ENCODE measurements at regions not wholly inside any gene's neighbourhood (a gene's known extent, or its start where the extent isn't known, plus 50 kb on each side); places are given as distances from the start of the nearest gene placed in this dataset.

DNA sequence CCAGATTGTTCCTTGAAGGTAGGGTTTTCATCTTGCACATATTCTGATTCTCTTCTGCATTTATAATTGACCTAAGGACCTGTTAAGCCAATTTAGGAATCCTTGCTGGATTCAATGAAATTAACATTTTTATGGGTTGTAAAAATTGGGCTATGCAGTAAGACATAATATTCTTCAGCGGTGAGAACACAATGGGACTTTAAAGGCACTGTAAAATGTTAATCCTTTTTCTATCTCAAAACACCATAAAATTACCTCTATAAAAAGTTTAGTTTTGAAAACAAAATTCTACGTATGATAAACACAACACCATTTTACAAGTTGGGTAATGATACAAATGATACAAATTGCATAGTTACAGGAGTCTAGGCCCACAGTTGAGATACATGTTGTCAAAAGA lies 169.2 kb upstream of the DTNA start:
- WGBS, 2 donors, result 95 to 100% methylated on average over 2 of the region's 2 CpGs
- intact Hi-C loops (cut with DNase I), result no loop called here
- DNase-seq, result no peak

DNA sequence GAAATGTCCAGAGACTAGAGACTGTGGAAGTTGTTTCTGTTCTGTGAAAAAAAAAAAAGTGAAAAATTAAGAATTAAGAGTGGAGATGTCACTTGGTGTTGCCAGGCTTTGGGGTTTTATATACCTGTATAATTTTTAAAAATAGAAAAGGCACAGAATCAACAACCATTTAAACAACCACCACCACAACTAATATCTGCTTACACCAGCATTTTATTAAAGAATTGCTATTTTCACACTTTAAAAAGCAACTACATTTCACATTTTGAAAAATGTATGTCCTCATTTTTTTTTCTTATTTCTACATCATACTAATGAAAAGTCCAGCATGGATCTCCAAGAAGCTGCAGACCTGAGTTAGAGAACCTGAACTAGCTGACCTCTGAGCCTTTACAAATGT lies 167.5 kb upstream of the DTNA start:
- intact Hi-C loops (cut with DNase I), result no loop called here
- H3K4me1 ChIP-seq (ENCODE audit: control insufficient read depth in 1 of 2, insufficient read depth in 2 of 2, low read length in 2 of 2), result no peaks in the 10 kb centered on the region
- no peak for DNase-seq
- H3K27ac ChIP-seq (ENCODE audit: low read depth in 1 of 2, low read length in 2 of 2), result no peak overlapping the region
- ATAC-seq (ENCODE audit: low FRiP score), result no peak
- no peaks in the 10 kb centered on the region for H3K9me3 ChIP-seq (ENCODE audit: control insufficient read depth, low read length)
- no peaks in the 10 kb centered on the region for H3K27me3 ChIP-seq (ENCODE audit: control insufficient read depth in 1 of 2, insufficient read depth in 2 of 2, low read length in 1 of 2)
- H3K4me3 ChIP-seq (ENCODE audit: low read length in 2 of 2), result no peak overlapping the region
- H3K36me3 ChIP-seq (ENCODE audit: control insufficient read depth in 1 of 2, insufficient read depth in 2 of 2, low read length in 1 of 2), result no peaks in the 10 kb centered on the region

More for the DNA sequence above, 169.2 kb upstream of the DTNA start:
- no peaks in the 10 kb centered on the region for H3K27me3 ChIP-seq (ENCODE audit: control insufficient read depth in 1 of 2, insufficient read depth in 2 of 2, low read length in 1 of 2)
- H3K9me3 ChIP-seq (ENCODE audit: control insufficient read depth, low read length), result no peaks in the 10 kb centered on the region
- H3K4me1 ChIP-seq (ENCODE audit: control insufficient read depth in 1 of 2, insufficient read depth in 2 of 2, low read length in 2 of 2), result no peaks in the 10 kb centered on the region
- H3K27ac ChIP-seq (ENCODE audit: low read depth in 1 of 2, low read length in 2 of 2), result no peak overlapping the region
- no peak for ATAC-seq (ENCODE audit: low FRiP score)
- H3K4me3 ChIP-seq (ENCODE audit: low read length in 2 of 2), result no peak overlapping the region
- H3K36me3 ChIP-seq (ENCODE audit: control insufficient read depth in 1 of 2, insufficient read depth in 2 of 2, low read length in 1 of 2), result no peaks in the 10 kb centered on the region

DNA sequence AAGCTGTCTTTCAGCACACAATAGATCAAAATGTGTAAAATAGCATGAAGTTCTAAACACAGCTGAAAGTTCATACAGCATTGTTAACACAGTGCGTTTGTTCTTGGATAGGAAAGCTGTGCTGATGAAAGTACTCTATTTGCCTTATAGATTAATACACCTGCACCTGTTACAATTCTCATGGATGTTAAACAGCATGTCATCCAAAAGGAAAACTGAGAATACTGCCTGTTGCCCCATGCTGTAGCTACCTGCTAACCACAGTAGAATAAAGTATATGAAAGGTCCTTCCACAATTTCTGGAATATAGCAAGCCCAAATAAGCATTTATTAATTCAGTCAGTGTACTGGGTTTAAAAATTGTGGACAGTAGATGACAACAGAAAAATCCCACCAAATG lies 166.7 kb upstream of the DTNA start:
- no peak overlapping the region for H3K4me3 ChIP-seq (ENCODE audit: low read length in 2 of 2)
- H3K9me3 ChIP-seq (ENCODE audit: control insufficient read depth, low read length), result no peaks in the 10 kb centered on the region
- ATAC-seq (ENCODE audit: low FRiP score) (no peak), DNase-seq (no peak)
- 95 to 96% methylated on average over 1 of the region's 1 CpG for WGBS, 2 donors
- no peaks in the 10 kb centered on the region for H3K27me3 ChIP-seq (ENCODE audit: control insufficient read depth in 1 of 2, insufficient read depth in 2 of 2, low read length in 1 of 2)
- H3K4me1 ChIP-seq (ENCODE audit: control insufficient read depth in 1 of 2, insufficient read depth in 2 of 2, low read length in 2 of 2), result no peaks in the 10 kb centered on the region
- H3K27ac ChIP-seq (ENCODE audit: low read depth in 1 of 2, low read length in 2 of 2), result no peak overlapping the region
- H3K36me3 ChIP-seq (ENCODE audit: control insufficient read depth in 1 of 2, insufficient read depth in 2 of 2, low read length in 1 of 2), result no peaks in the 10 kb centered on the region
- intact Hi-C loops (cut with DNase I), result no loop called here

DNA sequence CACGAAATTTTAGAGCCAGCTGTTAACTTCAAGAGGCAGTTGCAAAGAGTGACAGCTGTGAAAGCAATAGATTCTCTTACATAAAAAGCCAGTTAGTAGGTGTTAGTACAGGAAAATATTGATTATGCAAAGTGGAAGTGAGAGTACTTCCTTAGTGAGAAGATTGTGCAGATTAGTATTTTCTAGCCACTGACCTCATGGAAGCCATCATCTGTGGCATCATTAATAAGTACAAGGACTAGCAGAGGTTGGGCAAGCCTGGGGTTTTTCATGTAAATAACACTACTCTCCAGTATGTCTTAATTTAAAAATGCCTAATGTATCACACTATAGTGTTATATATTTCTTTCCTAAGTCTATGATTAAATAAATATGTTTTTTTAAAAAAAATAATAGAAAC lies 166.2 kb upstream of the DTNA start:
- H3K4me3 ChIP-seq (ENCODE audit: low read length in 2 of 2), result no peak overlapping the region
- DNase-seq (no peak), ATAC-seq (ENCODE audit: low FRiP score) (no peak)
- H3K9me3 ChIP-seq (ENCODE audit: control insufficient read depth, low read length), result no peaks in the 10 kb centered on the region
- H3K27me3 ChIP-seq (ENCODE audit: control insufficient read depth in 1 of 2, insufficient read depth in 2 of 2, low read length in 1 of 2), result no peaks in the 10 kb centered on the region
- H3K36me3 ChIP-seq (ENCODE audit: control insufficient read depth in 1 of 2, insufficient read depth in 2 of 2, low read length in 1 of 2), result no peaks in the 10 kb centered on the region
- 48 to 78% methylated on average over 1 of the region's 1 CpG for WGBS, 2 donors
- intact Hi-C loops (cut with DNase I), result no loop called here
- H3K4me1 ChIP-seq (ENCODE audit: control insufficient read depth in 1 of 2, insufficient read depth in 2 of 2, low read length in 2 of 2), result no peaks in the 10 kb centered on the region
- no peak overlapping the region for H3K27ac ChIP-seq (ENCODE audit: low read depth in 1 of 2, low read length in 2 of 2)

DNA sequence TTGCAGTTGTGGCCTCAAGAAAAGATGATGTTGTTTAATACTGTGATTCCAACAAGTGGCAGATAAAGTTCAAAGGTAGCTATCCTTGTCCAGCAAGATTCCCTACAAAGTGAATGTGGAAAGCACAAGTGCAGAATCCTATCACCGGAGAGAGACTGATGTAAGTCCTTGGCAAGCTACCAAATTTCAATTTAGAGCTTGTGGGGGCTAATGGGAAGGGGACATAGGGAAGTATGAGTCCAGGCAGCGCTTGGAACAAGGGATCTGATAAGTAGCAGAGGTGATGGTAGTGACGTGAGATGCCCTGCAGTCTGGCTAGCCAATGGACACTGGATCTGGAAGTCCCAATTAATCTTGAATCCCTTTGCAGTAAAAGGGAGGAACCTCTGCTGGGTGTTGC lies 165.2 kb upstream of the DTNA start:
- Histone ChIP-seq H3K9me3 (ENCODE audit: control insufficient read depth, low read length) (no peaks in the 10 kb centered on the region), H3K36me3 (ENCODE audit: control insufficient read depth in 1 of 2, insufficient read depth in 2 of 2, low read length in 1 of 2) (no peaks in the 10 kb centered on the region), H3K27ac (ENCODE audit: low read depth in 1 of 2, low read length in 2 of 2) (no peak overlapping the region), H3K27me3 (ENCODE audit: control insufficient read depth in 1 of 2, insufficient read depth in 2 of 2, low read length in 1 of 2) (no peaks in the 10 kb centered on the region), H3K4me1 (ENCODE audit: control insufficient read depth in 1 of 2, insufficient read depth in 2 of 2, low read length in 2 of 2) (no peaks in the 10 kb centered on the region), H3K4me3 (ENCODE audit: low read length in 2 of 2) (no peak overlapping the region)
- WGBS, 2 donors, result 82 to 85% methylated on average over 3 of the region's 3 CpGs
- DNase-seq, result no peak
- intact Hi-C loops (cut with DNase I), result no loop called here
- ATAC-seq (ENCODE audit: low FRiP score), result no peak

DNA sequence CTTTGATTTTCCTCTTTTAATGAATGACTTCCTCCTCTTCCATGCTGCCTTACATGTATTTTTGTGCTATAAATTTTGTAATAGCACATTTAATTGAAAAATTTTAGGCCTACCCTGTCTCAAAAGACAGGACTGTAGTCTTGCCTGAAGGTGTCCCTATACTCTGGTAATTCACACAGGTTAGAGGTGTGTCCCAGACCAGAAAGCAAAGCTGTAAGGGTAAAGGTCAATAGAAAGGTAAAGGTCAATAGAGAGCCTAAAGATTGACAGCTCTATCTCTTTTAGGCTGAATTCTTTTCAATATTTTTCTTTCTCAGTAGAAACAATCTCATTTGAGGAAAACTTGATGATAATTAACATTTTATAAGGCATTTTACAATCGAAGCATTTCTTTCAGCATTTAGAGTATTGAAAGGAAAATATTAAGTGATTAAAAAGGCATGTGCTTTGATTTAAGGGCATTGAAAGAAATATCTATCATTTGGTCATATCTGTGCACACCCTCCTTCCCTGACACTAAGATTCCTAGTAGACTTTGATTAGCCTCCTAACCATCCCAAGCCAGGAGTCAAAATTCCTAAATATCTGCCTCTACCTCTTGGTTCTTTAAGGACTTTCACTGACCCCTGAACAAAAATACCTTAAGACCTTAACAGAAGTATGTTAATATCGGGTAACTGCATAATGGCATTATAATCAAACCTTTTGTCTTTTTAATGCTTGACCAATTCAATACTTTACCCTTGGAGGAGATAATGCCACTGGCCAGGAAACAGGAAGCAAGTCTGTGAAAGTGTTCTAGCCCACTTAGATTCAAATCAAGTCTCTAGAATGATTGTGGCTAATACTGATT lies 161.8 kb upstream of the DTNA start:
- Histone ChIP-seq H3K27me3 (ENCODE audit: control insufficient read depth in 1 of 2, insufficient read depth in 2 of 2, low read length in 1 of 2) (no peaks in the 10 kb centered on the region), H3K9me3 (ENCODE audit: control insufficient read depth, low read length) (no peaks in the 10 kb centered on the region), H3K36me3 (ENCODE audit: control insufficient read depth in 1 of 2, insufficient read depth in 2 of 2, low read length in 1 of 2) (no peaks in the 10 kb centered on the region), H3K4me3 (ENCODE audit: low read length in 2 of 2) (no peak overlapping the region), H3K4me1 (ENCODE audit: control insufficient read depth in 1 of 2, insufficient read depth in 2 of 2, low read length in 2 of 2) (no peaks in the 10 kb centered on the region), H3K27ac (ENCODE audit: low read depth in 1 of 2, low read length in 2 of 2) (no peak overlapping the region)
- ATAC-seq (ENCODE audit: low FRiP score) (no peak), DNase-seq (no peak)
- intact Hi-C loops (cut with DNase I), result no loop called here
- WGBS, 2 donors, result 76 to 83% methylated on average over 2 of the region's 2 CpGs

DNA sequence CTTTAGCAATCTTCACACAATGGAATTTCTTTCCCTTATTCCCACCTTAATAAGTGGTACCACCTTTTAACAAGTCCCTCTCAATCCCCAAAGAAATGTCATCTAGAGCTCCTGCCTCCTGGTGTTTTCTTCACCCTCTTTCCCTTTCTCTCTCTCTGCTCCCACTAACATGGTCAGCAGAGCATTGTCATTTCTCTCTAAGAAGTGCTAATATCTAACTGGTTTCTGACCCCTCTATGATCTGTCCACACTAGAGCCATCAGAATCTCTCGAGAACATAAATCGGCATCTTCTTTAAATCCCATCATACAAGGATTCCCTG lies 161.2 kb upstream of the DTNA start:
- 88% methylated on average over 2 of the region's 2 CpGs for WGBS, 2 donors
- H3K27me3 ChIP-seq (ENCODE audit: control insufficient read depth in 1 of 2, insufficient read depth in 2 of 2, low read length in 1 of 2), result no peaks in the 10 kb centered on the region

DNA sequence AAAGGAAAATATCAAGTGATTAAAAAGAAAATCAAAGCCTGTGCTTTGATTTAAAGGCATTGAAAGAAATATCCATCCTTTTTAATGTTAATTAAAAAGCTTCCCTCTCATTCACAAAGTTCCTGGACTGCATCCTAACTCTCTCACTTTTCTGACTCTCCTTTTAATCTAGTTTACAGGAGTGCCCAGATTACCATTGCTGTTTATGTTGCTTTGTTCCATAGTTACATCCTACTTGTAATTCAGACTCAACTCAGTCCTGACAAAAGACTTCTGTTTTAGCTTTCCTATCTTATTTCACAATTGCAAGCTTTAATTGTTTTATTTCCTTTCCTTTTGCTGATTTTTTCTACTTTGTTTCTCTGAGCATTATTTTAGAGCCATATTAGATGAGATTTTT lies 160.7 kb upstream of the DTNA start:
- no peaks in the 10 kb centered on the region for H3K27me3 ChIP-seq (ENCODE audit: control insufficient read depth in 1 of 2, insufficient read depth in 2 of 2, low read length in 1 of 2)
- ATAC-seq (ENCODE audit: low FRiP score) (no peak), DNase-seq (no peak)
- no peak overlapping the region for H3K27ac ChIP-seq (ENCODE audit: low read depth in 1 of 2, low read length in 2 of 2)
- intact Hi-C loops (cut with DNase I), result no loop called here
- H3K4me3 ChIP-seq (ENCODE audit: low read length in 2 of 2), result no peak overlapping the region
- no peaks in the 10 kb centered on the region for H3K36me3 ChIP-seq (ENCODE audit: control insufficient read depth in 1 of 2, insufficient read depth in 2 of 2, low read length in 1 of 2)
- H3K9me3 ChIP-seq (ENCODE audit: control insufficient read depth, low read length), result no peaks in the 10 kb centered on the region
- no peaks in the 10 kb centered on the region for H3K4me1 ChIP-seq (ENCODE audit: control insufficient read depth in 1 of 2, insufficient read depth in 2 of 2, low read length in 2 of 2)

More for the DNA sequence above, 161.2 kb upstream of the DTNA start:
- no peak overlapping the region for H3K27ac ChIP-seq (ENCODE audit: low read depth in 1 of 2, low read length in 2 of 2)
- H3K36me3 ChIP-seq (ENCODE audit: control insufficient read depth in 1 of 2, insufficient read depth in 2 of 2, low read length in 1 of 2), result no peaks in the 10 kb centered on the region
- no peak for ATAC-seq (ENCODE audit: low FRiP score)
- intact Hi-C loops (cut with DNase I), result no loop called here
- H3K9me3 ChIP-seq (ENCODE audit: control insufficient read depth, low read length), result no peaks in the 10 kb centered on the region
- no peak overlapping the region for H3K4me3 ChIP-seq (ENCODE audit: low read length in 2 of 2)
- no peaks in the 10 kb centered on the region for H3K4me1 ChIP-seq (ENCODE audit: control insufficient read depth in 1 of 2, insufficient read depth in 2 of 2, low read length in 2 of 2)
- no peak for DNase-seq

DNA sequence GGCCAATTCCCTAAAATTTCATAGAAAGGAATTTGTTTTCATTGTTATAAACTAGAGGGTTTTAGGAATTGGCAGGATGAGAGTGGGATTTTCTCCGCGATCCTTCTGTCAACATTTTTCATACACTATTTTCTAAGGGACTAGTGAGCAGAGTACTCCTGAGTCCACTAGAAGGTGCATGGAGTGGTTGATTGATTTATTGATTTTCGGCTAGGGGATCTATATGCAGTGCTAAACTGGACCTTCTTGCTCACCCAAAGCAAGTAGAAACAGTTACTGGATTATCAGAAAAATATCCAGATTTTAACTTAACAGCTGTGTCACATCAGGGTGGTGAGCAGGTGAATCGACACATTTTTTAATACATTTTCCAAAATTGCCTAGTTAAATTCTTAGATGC lies 159.9 kb upstream of the DTNA start:
- DNase-seq (no peak), ATAC-seq (ENCODE audit: low FRiP score) (no peak)
- H3K4me1 ChIP-seq (ENCODE audit: control insufficient read depth in 1 of 2, insufficient read depth in 2 of 2, low read length in 2 of 2), result no peaks in the 10 kb centered on the region
- no peak overlapping the region for H3K27ac ChIP-seq (ENCODE audit: low read depth in 1 of 2, low read length in 2 of 2)
- intact Hi-C loops (cut with DNase I), result no loop called here
- 95 to 96% methylated on average over 4 of the region's 4 CpGs for WGBS, 2 donors
- H3K4me3 ChIP-seq (ENCODE audit: low read length in 2 of 2), result no peak overlapping the region
- no peaks in the 10 kb centered on the region for H3K27me3 ChIP-seq (ENCODE audit: control insufficient read depth in 1 of 2, insufficient read depth in 2 of 2, low read length in 1 of 2)
- no peaks in the 10 kb centered on the region for H3K9me3 ChIP-seq (ENCODE audit: control insufficient read depth, low read length)
- H3K36me3 ChIP-seq (ENCODE audit: control insufficient read depth in 1 of 2, insufficient read depth in 2 of 2, low read length in 1 of 2), result no peaks in the 10 kb centered on the region

Measured in aorta (tissue), 5 donors.